Heart right ventricle (tissue), 16 donors: ENCODE measurements at regions not wholly inside any gene's neighbourhood (a gene's known extent, or its start where the extent isn't known, plus 50 kb on each side); places are given as distances from the start of the nearest gene placed in this dataset.

Source experiments
- ATAC-seq, 8 donors: fragments of 200-7000 bp; cut with Tn5 transposase; one replicate each; pipeline ENCODE4 v1.9.1; 2020; ENCODE audit warnings: mild to moderate bottlenecking in 8 of 8, moderate library complexity in 8 of 8, moderate number of reproducible peaks in 1 of 8
- DNase-seq, 2 donors: peaks; one replicate each; pipeline ENCODE4 v3.0.0-alpha.2; 2020
- H3K27ac ChIP-seq, 10 donors: fragments of 200-600 bp; sonication (generic) in 2 of 10; one replicate each; pipeline versions ENCODE4 v1.5.0 to v1.8.0; 2020 to 2022; ENCODE audit warnings: mild to moderate bottlenecking in 3 of 10
- H3K27me3 ChIP-seq, 7 donors: fragments of 200-600 bp; one replicate each; pipeline ENCODE4 v1.8.0; 2021 to 2022; ENCODE audit warnings: mild to moderate bottlenecking in 2 of 7
- H3K36me3 ChIP-seq, 9 donors: fragments of 200-600 bp; sonication (generic) in 1 of 9; one replicate each; pipeline versions ENCODE4 v1.5.0 to v1.8.0; 2020 to 2022; ENCODE audit warnings: mild to moderate bottlenecking in 2 of 9
- H3K4me1 ChIP-seq, 9 donors: fragments of 200-600 bp; sonication (generic) in 1 of 9; one replicate each; pipeline versions ENCODE4 v1.5.0 to v1.8.0; 2020 to 2022; ENCODE audit warnings: mild to moderate bottlenecking in 4 of 9
- H3K4me3 ChIP-seq, 10 donors: fragments of 200-600 bp; sonication (generic) in 2 of 10; one replicate each; pipeline versions ENCODE4 v1.5.0 to v1.8.0; 2020 to 2022; ENCODE audit warnings: mild to moderate bottlenecking in 7 of 10, moderate library complexity in 2 of 10
- H3K9me3 ChIP-seq, 11 donors: fragments of 200-600 bp in 10 of 11; sonication (generic) in 2 of 11; one replicate each; pipeline versions ENCODE4 v1.5.0 to v1.8.0; 2013 to 2022; ENCODE audit warnings: mild to moderate bottlenecking in 2 of 11, control low read depth in 1 of 11, moderate library complexity in 1 of 11
- WGBS, 2 donors: extraction: QIAGEN DNeasy Blood & Tissue Kit; methylation state at CpG; one replicate each; pipeline ENCODE4 v1.1.7; 2013; ENCODE audit warnings: inconsistent platforms in 1 of 2; 5-methylcytosine and 5-hydroxymethylcytosine counted together
- intact Hi-C, 10 donors: fragments of 100-400 bp; cut with DNase I; formaldehyde crosslinking; loops; one replicate each; pipeline versions ENCODE4 v1.11.1 to v1.14.2; 2022
- TF ChIP-seq, protein P1 (sequence below), 9 donors: fragments of 200-600 bp; sonication (generic) in 2 of 9; IDR thresholded peaks; one replicate each; pipeline versions ENCODE4 v1.5.0 to v1.8.0; 2021 to 2022; ENCODE audit warnings: antibody characterized with exemption in 9 of 9, mild to moderate bottlenecking in 5 of 9, moderate library complexity in 1 of 9
- donor health status: Arrhythmogenic right ventricular cardiomyopathy.
- donor health status: ischemic (EF 13 %, LVEDD 7.1; RV severe dilation, severe dysfunction).
- donor health status: healthy with polysubstance abuse.
- donor health status: DM: no; HTN: yes; CAD: no.
- donor health status: DM: no; HTN: no; CAD: no.
- donor health status: ischemic (EF 25% LVEDD 6.9; RV normal size, moderate dysfunction).
- donor health status: ischemic (EF 25% LVEDD 5.7; RV mildly dilated, moderate dysfunction).
- donor health status: healthy.
- donor health status: DM: yes; HTN: yes; CAD: no.
- donor health status: Ischemic cardiomyopathy.
- donor health status: ischemic (EF 35%, LVEDD 5.7; RV mildly dilated, moderate dysfunction).
- donor health status: nonischemic (EF 11% LVEDD 7.7; RV severe dilation, severe dysfunction).
- donor health status: DM: yes; HTN: yes; CAD: no.
- donor health status: PGD.
- donor health status: ischemic (EF 29% LVEDD 5.4; RV normal size, mild dysfunction).
- donor health status: nonischemic (EF 23%, LVEDD 6.1; RV moderate dilation, normal function).

DNA sequence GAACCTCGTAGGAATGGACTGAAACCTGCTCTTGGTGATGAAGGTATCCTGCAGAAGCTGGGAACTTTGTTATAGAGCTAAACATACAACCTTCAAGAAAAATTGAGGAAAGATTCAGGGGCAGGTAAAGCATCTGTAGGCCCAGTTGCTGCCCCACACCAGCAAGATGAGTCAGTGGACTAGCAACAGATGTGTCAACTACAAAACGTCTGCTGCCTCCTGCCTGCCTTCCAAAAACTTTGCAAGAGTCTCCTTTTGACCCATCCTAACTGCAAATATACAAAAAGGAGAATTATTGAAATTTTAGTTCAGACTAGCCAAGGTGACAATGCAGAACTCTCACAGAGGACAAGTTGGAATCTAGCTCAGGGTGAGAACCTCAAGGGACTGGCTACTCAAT lies 60.9 kb upstream of the TMTC1 start:
- 68 to 79% methylated on average over 2 of the region's 2 CpGs for WGBS, 2 donors
- intact Hi-C loops: no loop called here
- no peak for ATAC-seq

DNA sequence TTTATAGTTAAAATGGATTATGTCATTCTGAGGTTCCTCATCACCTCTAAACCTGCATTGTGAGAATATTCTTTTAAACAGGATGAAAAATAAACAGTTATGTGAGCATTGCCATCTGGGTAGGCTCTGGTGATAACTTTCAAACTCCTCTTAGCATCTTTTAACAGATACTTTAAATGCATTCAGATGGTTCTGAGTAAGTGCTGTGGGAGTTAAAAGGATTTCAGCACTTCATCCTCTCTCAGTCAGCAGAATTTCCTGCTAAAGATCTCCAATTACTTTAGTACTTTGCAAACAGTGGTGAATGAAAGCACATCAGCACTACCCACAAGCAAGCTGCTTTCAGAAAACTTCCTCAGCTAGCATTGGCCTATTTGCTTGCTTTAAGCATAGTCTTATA lies 59.3 kb upstream of the TMTC1 start:
- no peak overlapping the region for H3K4me3 ChIP-seq
- no peak for DNase-seq
- TF ChIP-seq, protein P1, sequence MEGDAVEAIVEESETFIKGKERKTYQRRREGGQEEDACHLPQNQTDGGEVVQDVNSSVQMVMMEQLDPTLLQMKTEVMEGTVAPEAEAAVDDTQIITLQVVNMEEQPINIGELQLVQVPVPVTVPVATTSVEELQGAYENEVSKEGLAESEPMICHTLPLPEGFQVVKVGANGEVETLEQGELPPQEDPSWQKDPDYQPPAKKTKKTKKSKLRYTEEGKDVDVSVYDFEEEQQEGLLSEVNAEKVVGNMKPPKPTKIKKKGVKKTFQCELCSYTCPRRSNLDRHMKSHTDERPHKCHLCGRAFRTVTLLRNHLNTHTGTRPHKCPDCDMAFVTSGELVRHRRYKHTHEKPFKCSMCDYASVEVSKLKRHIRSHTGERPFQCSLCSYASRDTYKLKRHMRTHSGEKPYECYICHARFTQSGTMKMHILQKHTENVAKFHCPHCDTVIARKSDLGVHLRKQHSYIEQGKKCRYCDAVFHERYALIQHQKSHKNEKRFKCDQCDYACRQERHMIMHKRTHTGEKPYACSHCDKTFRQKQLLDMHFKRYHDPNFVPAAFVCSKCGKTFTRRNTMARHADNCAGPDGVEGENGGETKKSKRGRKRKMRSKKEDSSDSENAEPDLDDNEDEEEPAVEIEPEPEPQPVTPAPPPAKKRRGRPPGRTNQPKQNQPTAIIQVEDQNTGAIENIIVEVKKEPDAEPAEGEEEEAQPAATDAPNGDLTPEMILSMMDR (IDR thresholded peaks at IDR 0.05): no peak
- no peak overlapping the region for H3K27ac ChIP-seq
- no peak for ATAC-seq
- intact Hi-C loops: no loop called here
- peaks cover 0 to 23% (median 13%) of the 10 kb centered on the region in 11 donors for H3K9me3 ChIP-seq
- no peaks in the 10 kb centered on the region for H3K27me3 ChIP-seq
- no peaks in the 10 kb centered on the region for H3K36me3 ChIP-seq
- no peaks in the 10 kb centered on the region for H3K4me1 ChIP-seq

More for the DNA sequence above, 60.9 kb upstream of the TMTC1 start:
- Histone ChIP-seq H3K36me3 (no peaks in the 10 kb centered on the region), H3K9me3 (peaks cover 0 to 22% (median 0%) of the 10 kb centered on the region in 11 donors), H3K4me3 (no peak overlapping the region), H3K4me1 (no peaks in the 10 kb centered on the region), H3K27ac (no peak overlapping the region), H3K27me3 (no peaks in the 10 kb centered on the region)
- TF ChIP-seq, protein P1 (IDR thresholded peaks at IDR 0.05): no peak
- no peak for DNase-seq

DNA sequence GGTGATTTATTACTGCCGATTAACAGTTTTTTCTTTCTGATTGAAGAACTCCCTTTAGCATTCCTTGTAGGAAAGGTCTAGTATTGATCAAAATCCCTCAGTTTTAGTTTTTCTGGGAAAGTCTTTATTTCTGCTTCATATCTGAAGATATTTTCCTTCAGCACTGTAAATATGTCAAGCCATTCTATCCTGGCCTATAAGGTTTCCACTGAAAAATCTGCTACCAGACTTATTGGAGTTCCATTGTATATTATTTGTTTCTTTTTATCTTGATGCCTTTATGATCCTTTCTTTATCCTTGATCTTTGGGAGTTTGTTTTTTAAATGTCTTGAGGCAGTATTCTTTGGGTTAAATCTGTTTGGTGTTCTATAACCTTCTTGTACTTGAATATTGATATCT lies 55.0 kb upstream of the TMTC1 start:
- H3K27me3 ChIP-seq: no peaks in the 10 kb centered on the region
- peaks cover 0 to 58% (median 19%) of the 10 kb centered on the region in 11 donors for H3K9me3 ChIP-seq
- H3K4me1 ChIP-seq: no peaks in the 10 kb centered on the region
- TF ChIP-seq, protein P1 (IDR thresholded peaks at IDR 0.05): no peak
- 93 to 94% methylated on average over 1 of the region's 1 CpG for WGBS, 2 donors
- no peak overlapping the region for H3K4me3 ChIP-seq
- intact Hi-C loops: no loop called here
- H3K36me3 ChIP-seq: no peaks in the 10 kb centered on the region
- H3K27ac ChIP-seq: no peak overlapping the region
- DNase-seq (no peak), ATAC-seq (no peak)
